Ovary (tissue), 3 donors: ENCODE measurements at regions not wholly inside any gene's neighbourhood (a gene's known extent, or its start where the extent isn't known, plus 50 kb on each side); places are given as distances from the start of the nearest gene placed in this dataset.

Source experiments
- POLR2A ChIP-seq: fragments of 450-650 bp; IDR thresholded peaks from one replicate; pipeline ENCODE4 v1.6.1; 2017; ENCODE audit warnings: antibody characterized with exemption, mild to moderate bottlenecking, moderate library complexity
- TF ChIP-seq, protein P1 (sequence below), 3 donors: fragments of 450-650 bp in 2 of 3; fragments of 200-600 bp in 1 of 3; IDR thresholded peaks; one replicate each; pipeline versions ENCODE4 v1.5.1 to v1.8.0; 2016 to 2022; ENCODE audit warnings: antibody characterized with exemption in 3 of 3, mild to moderate bottlenecking in 1 of 3
- donor health status: DM: no; HTN: no; CAD: no.

GRCh38 chr7:136685501-136686173, 182.8 kb upstream of the CHRM2 start:
- TF ChIP-seq, protein P1, sequence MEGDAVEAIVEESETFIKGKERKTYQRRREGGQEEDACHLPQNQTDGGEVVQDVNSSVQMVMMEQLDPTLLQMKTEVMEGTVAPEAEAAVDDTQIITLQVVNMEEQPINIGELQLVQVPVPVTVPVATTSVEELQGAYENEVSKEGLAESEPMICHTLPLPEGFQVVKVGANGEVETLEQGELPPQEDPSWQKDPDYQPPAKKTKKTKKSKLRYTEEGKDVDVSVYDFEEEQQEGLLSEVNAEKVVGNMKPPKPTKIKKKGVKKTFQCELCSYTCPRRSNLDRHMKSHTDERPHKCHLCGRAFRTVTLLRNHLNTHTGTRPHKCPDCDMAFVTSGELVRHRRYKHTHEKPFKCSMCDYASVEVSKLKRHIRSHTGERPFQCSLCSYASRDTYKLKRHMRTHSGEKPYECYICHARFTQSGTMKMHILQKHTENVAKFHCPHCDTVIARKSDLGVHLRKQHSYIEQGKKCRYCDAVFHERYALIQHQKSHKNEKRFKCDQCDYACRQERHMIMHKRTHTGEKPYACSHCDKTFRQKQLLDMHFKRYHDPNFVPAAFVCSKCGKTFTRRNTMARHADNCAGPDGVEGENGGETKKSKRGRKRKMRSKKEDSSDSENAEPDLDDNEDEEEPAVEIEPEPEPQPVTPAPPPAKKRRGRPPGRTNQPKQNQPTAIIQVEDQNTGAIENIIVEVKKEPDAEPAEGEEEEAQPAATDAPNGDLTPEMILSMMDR (IDR thresholded peaks at IDR 0.05), result no peak
- no peak for TF ChIP-seq POLR2A
